ENCODE measurements at regions not wholly inside any gene's neighbourhood (a gene's known extent, or its start where the extent isn't known, plus 50 kb on each side); places are given as distances from the start of the nearest gene placed in this dataset.
A peak's percentile ranks its signal among the peaks of the same experiment; 100 is the strongest.

DNA sequence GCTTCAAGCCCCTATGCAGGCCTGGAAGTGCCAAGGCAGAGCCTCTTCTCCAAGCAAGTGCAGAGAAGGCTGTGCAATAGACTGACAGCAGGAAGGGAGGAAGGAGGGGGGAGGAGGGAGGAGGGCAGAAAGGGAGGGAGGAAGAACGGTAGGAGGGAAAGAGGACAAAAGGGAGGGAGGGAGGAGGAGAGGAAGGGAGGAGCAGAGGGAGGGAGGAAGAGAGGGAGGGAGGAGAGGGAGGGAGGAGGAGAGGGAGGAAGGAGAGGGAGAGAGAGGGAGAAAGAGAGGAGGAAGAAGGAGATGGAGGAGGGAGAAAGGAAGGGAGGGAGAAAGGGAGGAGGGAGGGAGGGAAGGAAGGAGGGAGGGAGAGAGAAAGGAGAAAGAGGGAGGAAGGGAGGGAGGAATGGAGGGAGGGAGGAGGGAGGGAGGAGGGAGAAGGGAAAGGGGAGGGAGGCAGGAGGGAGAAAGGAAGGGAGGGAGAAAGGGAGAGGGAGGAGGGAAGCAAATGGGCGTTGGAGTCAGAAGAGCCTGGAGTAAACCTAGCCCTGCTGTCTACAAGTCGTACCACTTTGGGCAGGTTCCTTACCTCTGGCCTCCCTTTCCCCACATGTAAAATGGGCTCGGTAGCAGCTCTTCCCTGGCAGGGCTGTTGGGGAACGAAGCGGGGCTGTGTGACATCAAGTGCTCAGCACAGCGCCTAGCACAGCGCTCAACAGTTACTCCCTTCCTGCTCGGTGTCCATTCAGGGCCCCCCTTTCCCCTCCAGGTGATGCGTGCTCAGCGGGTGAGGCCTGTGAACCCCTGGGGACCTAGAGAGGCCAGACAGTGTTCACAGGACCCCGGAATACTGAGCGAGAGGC, 244.6 kb downstream of the NPHP4 start:
- no peaks in the 10 kb centered on the region for H3K9me3 ChIP-seq (ENCODE audit: control insufficient read depth, low read length)
- H3K9ac ChIP-seq: no peak overlapping the region
- H3K4me1 ChIP-seq: no peaks in the 10 kb centered on the region
- H2AFZ ChIP-seq: no peak overlapping the region
- H3K27me3 ChIP-seq (ENCODE audit: control insufficient read depth, insufficient read depth, low read length): no peaks in the 10 kb centered on the region
- no peak overlapping the region for H3K4me2 ChIP-seq (ENCODE audit: low read length)
- TF ChIP-seq CTCF (IDR thresholded peaks at IDR 0.05): no peak
- H3K36me3 ChIP-seq (ENCODE audit: control insufficient read depth, insufficient read depth, low read length): no peaks in the 10 kb centered on the region
- H3K79me2 ChIP-seq: no peaks in the 10 kb centered on the region
- H3K27ac ChIP-seq: no peak overlapping the region
- H3K4me3 ChIP-seq (ENCODE audit: low read depth, low read length): no peak overlapping the region

GRCh38 chr1:5746611-5747425, 245.4 kb downstream of the NPHP4 start:
- Histone ChIP-seq H2AFZ (no peak overlapping the region), H3K79me2 (no peaks in the 10 kb centered on the region), H3K4me2 (ENCODE audit: low read length) (no peak overlapping the region), H3K4me1 (no peaks in the 10 kb centered on the region), H3K27ac (no peak overlapping the region), H3K9ac (no peak overlapping the region), H3K4me3 (ENCODE audit: low read depth, low read length) (no peak overlapping the region), H3K9me3 (ENCODE audit: control insufficient read depth, low read length) (no peaks in the 10 kb centered on the region), H3K27me3 (ENCODE audit: control insufficient read depth, insufficient read depth, low read length) (no peaks in the 10 kb centered on the region), H3K36me3 (ENCODE audit: control insufficient read depth, insufficient read depth, low read length) (no peaks in the 10 kb centered on the region)
- TF ChIP-seq CTCF (IDR thresholded peaks at IDR 0.05): no peak

DNA sequence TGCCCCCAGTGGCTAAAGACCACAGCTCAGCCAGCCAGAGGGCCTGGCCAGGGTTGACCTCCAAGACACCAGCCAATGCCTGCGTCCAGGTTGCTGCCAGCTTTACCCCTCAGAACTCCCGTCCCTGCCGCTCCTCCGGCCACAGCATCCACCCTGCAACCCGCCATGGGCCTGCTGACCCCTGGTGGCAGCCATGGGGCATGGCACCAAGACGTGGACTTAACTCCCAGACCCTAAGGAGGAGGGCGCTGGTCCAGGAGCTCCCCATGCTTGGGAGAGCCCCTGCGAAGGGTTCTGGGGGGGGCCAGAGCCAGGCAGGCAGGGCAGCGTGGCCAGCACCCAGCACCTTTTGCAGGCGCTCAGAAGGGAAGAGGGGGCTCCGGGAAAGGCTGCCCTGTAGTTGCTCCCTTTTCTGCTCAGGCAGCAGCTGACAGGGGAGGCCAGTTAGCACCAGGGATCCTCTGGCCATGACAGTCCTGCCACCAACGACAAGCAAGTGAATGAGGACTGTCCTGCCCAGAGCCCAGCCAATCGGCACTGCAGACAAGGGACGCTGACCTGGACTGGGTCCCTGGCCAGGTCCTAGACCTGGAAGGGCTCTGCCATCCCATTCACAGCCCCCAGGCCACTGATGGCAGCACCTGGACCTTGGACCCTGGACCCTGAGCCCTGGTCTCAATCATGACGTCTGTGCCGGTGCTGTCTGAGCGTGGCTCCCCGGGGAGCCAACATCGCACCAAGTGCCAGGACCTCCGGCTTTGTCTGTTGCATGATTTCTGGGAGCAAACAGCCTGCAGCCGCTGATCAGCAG, 246.2 kb downstream of the NPHP4 start:
- Histone ChIP-seq H3K79me2 (no peaks in the 10 kb centered on the region), H3K4me1 (no peaks in the 10 kb centered on the region), H3K27me3 (ENCODE audit: control insufficient read depth, insufficient read depth, low read length) (no peaks in the 10 kb centered on the region), H3K27ac (no peak overlapping the region), H3K4me2 (ENCODE audit: low read length) (no peak overlapping the region), H2AFZ (no peak overlapping the region), H3K9ac (no peak overlapping the region), H3K36me3 (ENCODE audit: control insufficient read depth, insufficient read depth, low read length) (no peaks in the 10 kb centered on the region), H3K9me3 (ENCODE audit: control insufficient read depth, low read length) (no peaks in the 10 kb centered on the region), H3K4me3 (ENCODE audit: low read depth, low read length) (no peak overlapping the region)
- TF ChIP-seq CTCF (IDR thresholded peaks at IDR 0.05): peak; percentile 87

GRCh38 chr1:5744911-5745799, 247.1 kb downstream of the NPHP4 start:
- H3K4me3 ChIP-seq (ENCODE audit: low read depth, low read length): no peak overlapping the region
- TF ChIP-seq CTCF (IDR thresholded peaks at IDR 0.05): no peak
- no peak overlapping the region for H3K27ac ChIP-seq
- H3K9me3 ChIP-seq (ENCODE audit: control insufficient read depth, low read length): no peaks in the 10 kb centered on the region
- no peaks in the 10 kb centered on the region for H3K79me2 ChIP-seq
- no peak overlapping the region for H3K9ac ChIP-seq
- no peaks in the 10 kb centered on the region for H3K27me3 ChIP-seq (ENCODE audit: control insufficient read depth, insufficient read depth, low read length)
- no peak overlapping the region for H2AFZ ChIP-seq
- no peak overlapping the region for H3K4me2 ChIP-seq (ENCODE audit: low read length)
- no peaks in the 10 kb centered on the region for H3K36me3 ChIP-seq (ENCODE audit: control insufficient read depth, insufficient read depth, low read length)
- H3K4me1 ChIP-seq: no peaks in the 10 kb centered on the region
